ENCODE measurements at regions not wholly inside any gene's neighbourhood (a gene's known extent, or its start where the extent isn't known, plus 50 kb on each side); places are given as distances from the start of the nearest gene placed in this dataset.

DNA sequence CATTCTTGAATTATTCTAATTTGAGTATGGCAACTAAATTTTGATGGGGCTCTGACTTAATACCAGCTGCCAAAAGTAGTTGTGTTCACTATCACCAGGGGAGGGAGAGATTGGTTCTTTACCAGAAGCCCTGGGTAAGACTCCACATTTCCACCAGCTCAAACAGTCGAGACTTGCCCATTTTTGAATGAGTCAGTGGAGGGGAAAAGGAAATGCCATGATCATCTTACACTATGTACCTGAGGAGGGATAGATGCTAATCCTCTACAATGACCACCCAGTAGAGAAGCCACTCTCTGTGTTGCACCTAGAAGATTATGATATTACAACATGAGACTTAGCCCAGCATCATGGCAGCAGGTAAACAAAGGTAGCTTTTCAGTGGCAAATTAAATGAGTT is 77.0 kb upstream of the SGK1 start:
- H3K27me3 ChIP-seq (ENCODE audit: control insufficient read depth, insufficient read depth, low read length) = no peaks in the 10 kb centered on the region
- no peak for TF ChIP-seq EZH2 (IDR thresholded peaks at IDR 0.05; ENCODE audit: low read length, missing control alignments)
- TF ChIP-seq, protein P1, sequence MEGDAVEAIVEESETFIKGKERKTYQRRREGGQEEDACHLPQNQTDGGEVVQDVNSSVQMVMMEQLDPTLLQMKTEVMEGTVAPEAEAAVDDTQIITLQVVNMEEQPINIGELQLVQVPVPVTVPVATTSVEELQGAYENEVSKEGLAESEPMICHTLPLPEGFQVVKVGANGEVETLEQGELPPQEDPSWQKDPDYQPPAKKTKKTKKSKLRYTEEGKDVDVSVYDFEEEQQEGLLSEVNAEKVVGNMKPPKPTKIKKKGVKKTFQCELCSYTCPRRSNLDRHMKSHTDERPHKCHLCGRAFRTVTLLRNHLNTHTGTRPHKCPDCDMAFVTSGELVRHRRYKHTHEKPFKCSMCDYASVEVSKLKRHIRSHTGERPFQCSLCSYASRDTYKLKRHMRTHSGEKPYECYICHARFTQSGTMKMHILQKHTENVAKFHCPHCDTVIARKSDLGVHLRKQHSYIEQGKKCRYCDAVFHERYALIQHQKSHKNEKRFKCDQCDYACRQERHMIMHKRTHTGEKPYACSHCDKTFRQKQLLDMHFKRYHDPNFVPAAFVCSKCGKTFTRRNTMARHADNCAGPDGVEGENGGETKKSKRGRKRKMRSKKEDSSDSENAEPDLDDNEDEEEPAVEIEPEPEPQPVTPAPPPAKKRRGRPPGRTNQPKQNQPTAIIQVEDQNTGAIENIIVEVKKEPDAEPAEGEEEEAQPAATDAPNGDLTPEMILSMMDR (conservative IDR thresholded peaks at IDR 0.05 in 1 of 2, IDR thresholded peaks at IDR 0.05 in 1 of 2; ENCODE audit: low read depth in 1 of 2, low read length in 2 of 2) = no peak
- no peaks in the 10 kb centered on the region for H3K79me2 ChIP-seq (ENCODE audit: control insufficient read depth, insufficient read depth, low read length)

GRCh38 chr6:134394208-134394607 is 76.3 kb upstream of the SGK1 start:
- Histone ChIP-seq H3K4me2 (ENCODE audit: extremely low read depth, insufficient read depth, low read length) (no peak overlapping the region), H2AFZ (ENCODE audit: low read length) (no peak overlapping the region), H3K4me3 (replicated peaks in 1 of 4; ENCODE audit: control extremely low read depth in 1 of 4, insufficient read depth in 1 of 4, low read depth in 3 of 4, low read length in 4 of 4) (no peak overlapping the region), H3K9ac (ENCODE audit: insufficient read depth, low read length) (no peak overlapping the region), H3K79me2 (ENCODE audit: control insufficient read depth, insufficient read depth, low read length) (no peaks in the 10 kb centered on the region), H3K4me1 (ENCODE audit: control insufficient read depth, extremely low read depth, insufficient read depth, low read length) (no peaks in the 10 kb centered on the region), H3K27me3 (ENCODE audit: control insufficient read depth, insufficient read depth, low read length) (no peaks in the 10 kb centered on the region), H3K36me3 (ENCODE audit: control insufficient read depth, insufficient read depth, low read length) (no peaks in the 10 kb centered on the region), H3K27ac (ENCODE audit: insufficient read depth, low read length) (no peak overlapping the region), H3K9me3 (ENCODE audit: control insufficient read depth, insufficient read depth, low read depth, low read length) (no peaks in the 10 kb centered on the region), H4K20me1 (ENCODE audit: control insufficient read depth, extremely low read depth, insufficient read depth, low read length) (no peaks in the 10 kb centered on the region)
- no peak for DNase-seq (ENCODE audit: low read depth in 2 of 2)
- TF ChIP-seq EZH2 (IDR thresholded peaks at IDR 0.05; ENCODE audit: low read length, missing control alignments) = no peak
- TF ChIP-seq, protein P1 (conservative IDR thresholded peaks at IDR 0.05 in 1 of 2, IDR thresholded peaks at IDR 0.05 in 1 of 2; ENCODE audit: low read depth in 1 of 2, low read length in 2 of 2) = no peak

More for the DNA sequence above, 77.0 kb upstream of the SGK1 start:
- H4K20me1 ChIP-seq (ENCODE audit: control insufficient read depth, extremely low read depth, insufficient read depth, low read length) = no peaks in the 10 kb centered on the region
- no peak overlapping the region for H3K4me2 ChIP-seq (ENCODE audit: extremely low read depth, insufficient read depth, low read length)
- H3K9ac ChIP-seq (ENCODE audit: insufficient read depth, low read length) = no peak overlapping the region
- H3K27ac ChIP-seq (ENCODE audit: insufficient read depth, low read length) = no peak overlapping the region
- no peak for DNase-seq (ENCODE audit: low read depth in 2 of 2)
- H3K36me3 ChIP-seq (ENCODE audit: control insufficient read depth, insufficient read depth, low read length) = no peaks in the 10 kb centered on the region
- H3K9me3 ChIP-seq (ENCODE audit: control insufficient read depth, insufficient read depth, low read depth, low read length) = no peaks in the 10 kb centered on the region
- no peak overlapping the region for H2AFZ ChIP-seq (ENCODE audit: low read length)
- H3K4me3 ChIP-seq (replicated peaks in 1 of 4; ENCODE audit: control extremely low read depth in 1 of 4, insufficient read depth in 1 of 4, low read depth in 3 of 4, low read length in 4 of 4) = no peak overlapping the region
- H3K4me1 ChIP-seq (ENCODE audit: control insufficient read depth, extremely low read depth, insufficient read depth, low read length) = no peaks in the 10 kb centered on the region

- no peak overlapping the region for H3K4me2 ChIP-seq (ENCODE audit: extremely low read depth, insufficient read depth, low read length)
- H3K79me2 ChIP-seq (ENCODE audit: control insufficient read depth, insufficient read depth, low read length) = no peaks in the 10 kb centered on the region
- DNase-seq (ENCODE audit: low read depth in 2 of 2) = no peak
- H3K9ac ChIP-seq (ENCODE audit: insufficient read depth, low read length) = no peak overlapping the region
- no peak overlapping the region for H2AFZ ChIP-seq (ENCODE audit: low read length)
- no peaks in the 10 kb centered on the region for H3K9me3 ChIP-seq (ENCODE audit: control insufficient read depth, insufficient read depth, low read depth, low read length)
- no peaks in the 10 kb centered on the region for H4K20me1 ChIP-seq (ENCODE audit: control insufficient read depth, extremely low read depth, insufficient read depth, low read length)
- no peaks in the 10 kb centered on the region for H3K36me3 ChIP-seq (ENCODE audit: control insufficient read depth, insufficient read depth, low read length)
- no peak overlapping the region for H3K4me3 ChIP-seq (replicated peaks in 1 of 4; ENCODE audit: control extremely low read depth in 1 of 4, insufficient read depth in 1 of 4, low read depth in 3 of 4, low read length in 4 of 4)
- no peak overlapping the region for H3K27ac ChIP-seq (ENCODE audit: insufficient read depth, low read length)
- TF ChIP-seq, protein P1 (conservative IDR thresholded peaks at IDR 0.05 in 1 of 2, IDR thresholded peaks at IDR 0.05 in 1 of 2; ENCODE audit: low read depth in 1 of 2, low read length in 2 of 2) = no peak
- TF ChIP-seq EZH2 (IDR thresholded peaks at IDR 0.05; ENCODE audit: low read length, missing control alignments) = no peak
- no peaks in the 10 kb centered on the region for H3K4me1 ChIP-seq (ENCODE audit: control insufficient read depth, extremely low read depth, insufficient read depth, low read length)
- H3K27me3 ChIP-seq (ENCODE audit: control insufficient read depth, insufficient read depth, low read length) = no peaks in the 10 kb centered on the region
Observed at GRCh38 chr6:134391205-134391604, 73.3 kb upstream of the SGK1 start.
